ENCODE measurements at regions not wholly inside any gene's neighbourhood (a gene's known extent, or its start where the extent isn't known, plus 50 kb on each side); places are given as distances from the start of the nearest gene placed in this dataset.
A peak's percentile ranks its signal among the peaks of the same experiment; 100 is the strongest.
"Not testable (repeated sequence)": the region's sequence is repeated elsewhere in the genome, so short reads cannot be mapped to it uniquely, and the experiment has no call there.

GRCh38 chr4:174183259-174183658 is 100.2 kb downstream of the FBXO8 start:
- DNase-seq, result no peak

- no peak for DNase-seq
Observed at GRCh38 chr4:174181827-174182226, 101.6 kb downstream of the FBXO8 start.

DNA sequence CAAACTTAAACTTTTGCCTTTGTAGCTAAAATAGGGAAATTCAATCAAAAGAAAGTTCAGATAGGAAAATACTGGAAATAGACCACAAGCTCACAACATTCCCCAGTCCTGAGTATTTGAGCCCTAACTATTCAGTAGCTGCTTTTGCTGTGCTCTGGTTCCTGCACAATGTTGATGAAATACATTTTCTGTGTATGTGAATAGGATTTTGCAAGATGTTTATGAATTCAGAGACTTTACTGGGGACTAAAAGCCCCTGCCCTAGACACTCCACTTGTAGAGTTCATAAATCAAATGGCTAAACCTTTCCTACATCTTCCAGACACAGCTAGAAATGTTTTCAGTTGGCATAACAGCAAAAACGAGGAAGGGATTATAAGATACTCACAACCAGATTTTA is 105.9 kb downstream of the FBXO8 start:
- DNase-seq, result no peak

GRCh38 chr4:174175836-174176235 is 107.6 kb downstream of the FBXO8 start:
- not testable (repeated sequence) for DNase-seq

- no peak for DNase-seq
Observed at GRCh38 chr4:174173360-174173759, 110.1 kb downstream of the FBXO8 start.

DNA sequence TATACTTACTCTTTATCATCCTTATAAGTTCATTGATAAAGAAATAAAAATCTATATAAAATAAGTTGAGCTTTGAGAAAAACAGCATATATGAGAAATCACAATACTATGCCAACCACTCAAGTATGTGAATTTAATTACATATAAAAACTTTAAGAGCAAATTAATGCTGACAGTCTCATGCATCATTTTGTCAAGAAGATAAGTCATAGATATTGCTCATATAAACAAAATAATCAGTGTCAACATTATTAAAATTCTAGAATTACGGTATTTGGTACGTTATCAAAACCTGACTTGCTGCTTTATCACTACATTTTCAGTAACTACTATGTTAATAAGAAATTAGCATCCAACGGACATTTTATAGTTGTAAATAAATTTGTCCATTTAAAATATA is 111.2 kb downstream of the FBXO8 start:
- DNase-seq, result no peak

DNA sequence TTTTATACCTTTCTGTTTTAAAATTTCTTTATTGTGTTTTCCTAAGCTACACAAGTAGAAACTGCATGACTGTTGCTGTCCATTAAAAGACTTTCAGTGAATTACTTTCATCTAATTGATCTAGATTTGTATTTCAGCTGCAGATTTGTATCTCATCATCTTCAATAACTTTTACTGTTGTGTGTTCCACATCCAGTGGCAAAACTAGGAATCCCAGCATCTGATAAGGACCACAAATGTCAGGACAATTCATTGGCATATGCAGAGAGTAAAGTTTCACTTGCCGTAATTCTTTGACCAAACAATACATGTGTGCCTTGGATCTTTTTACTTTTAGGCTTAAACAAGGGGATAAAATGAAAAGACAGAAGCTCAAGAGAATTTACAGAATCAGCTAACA is 112.6 kb downstream of the FBXO8 start:
- DNase-seq, result no peak

GRCh38 chr4:174170091-174170490 is 113.4 kb downstream of the FBXO8 start:
- DNase-seq, result no peak

DNA sequence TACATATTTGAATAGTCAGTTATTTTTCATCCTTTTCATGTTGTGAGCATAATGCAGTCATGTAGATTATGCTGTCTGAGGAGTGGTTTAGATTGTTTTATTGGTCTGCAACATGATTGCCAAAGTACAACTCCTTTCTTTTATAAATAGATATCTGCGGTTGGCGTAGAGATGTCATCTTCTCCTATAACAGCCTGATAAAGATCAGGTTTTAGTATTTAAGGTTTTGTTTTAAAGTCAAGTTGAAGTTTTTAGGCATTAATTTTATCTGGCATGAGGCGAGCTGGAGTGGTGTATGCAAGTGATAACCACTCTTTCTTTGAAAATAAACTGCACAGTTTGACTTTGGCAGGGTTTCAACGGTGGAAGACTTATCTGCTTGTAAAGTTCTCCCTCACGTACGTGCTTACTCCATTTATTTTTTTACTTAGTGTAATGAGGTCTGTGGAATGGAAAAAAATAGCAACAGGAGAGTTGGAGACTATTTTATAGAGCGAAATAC is 126.3 kb downstream of the FBXO8 start:
- no peak for DNase-seq

- DNase-seq, result peak; percentile 66
Observed at GRCh38 chr4:174156239-174156826, 127.1 kb downstream of the FBXO8 start.

- DNase-seq, result no peak
Observed at GRCh38 chr4:174154215-174154854, 129.1 kb downstream of the FBXO8 start.

- no peak for DNase-seq
Observed at GRCh38 chr4:174152717-174153466, 130.6 kb downstream of the FBXO8 start.

- no peak for DNase-seq
Observed at GRCh38 chr4:174147863-174148262, 135.6 kb downstream of the FBXO8 start.

DNA sequence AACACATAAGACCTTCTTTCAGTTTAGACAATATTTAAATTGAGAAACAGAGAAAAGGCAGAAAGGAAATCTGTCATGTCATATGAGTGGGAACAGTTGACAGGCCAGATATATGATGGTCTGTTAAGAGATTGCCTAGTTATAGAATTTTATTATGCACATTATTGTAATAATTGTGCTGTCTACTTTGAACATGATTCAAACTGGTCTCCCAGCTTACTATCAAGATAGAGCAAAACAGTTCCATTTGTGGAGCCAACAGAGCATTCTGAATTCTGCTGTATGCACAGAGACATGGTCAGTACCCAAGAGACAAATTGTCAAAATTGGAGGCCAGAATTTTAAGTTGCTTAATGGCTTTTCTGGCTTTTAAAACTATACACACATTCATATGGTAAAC is 139.4 kb downstream of the FBXO8 start:
- DNase-seq, result no peak

DNA sequence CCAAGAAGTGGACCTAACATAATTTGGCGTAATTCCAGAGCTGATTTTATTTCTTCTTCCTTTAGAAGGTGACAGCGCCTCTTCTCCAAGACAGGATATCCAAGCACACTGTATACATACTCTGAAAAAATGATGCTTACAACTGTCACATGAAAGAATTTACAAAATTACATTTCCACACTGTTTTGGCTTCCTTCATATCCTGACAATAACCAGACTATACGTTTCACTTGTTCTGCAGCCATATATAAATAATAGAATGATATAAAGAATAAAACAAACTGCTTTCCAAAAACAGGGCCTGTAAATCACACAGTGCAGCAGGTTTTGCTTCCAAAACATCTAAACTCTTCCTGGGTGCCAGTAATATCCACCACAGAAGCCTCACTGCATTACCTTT is 141.6 kb downstream of the FBXO8 start:
- DNase-seq, result no peak

GRCh38 chr4:174138616-174139015 is 144.9 kb downstream of the FBXO8 start:
- DNase-seq, result no peak

GRCh38 chr4:174137698-174138097 is 145.8 kb downstream of the FBXO8 start:
- DNase-seq, result no peak

- DNase-seq, result no peak
Observed at GRCh38 chr4:174135936-174136406, 147.5 kb downstream of the FBXO8 start.

GRCh38 chr4:174135530-174135929 is 147.9 kb downstream of the FBXO8 start:
- no peak for DNase-seq

- no peak for DNase-seq
Observed at GRCh38 chr4:174134361-174134760, 149.1 kb downstream of the FBXO8 start.

GRCh38 chr4:174133551-174133950 is 149.9 kb downstream of the FBXO8 start:
- DNase-seq, result no peak

DNA sequence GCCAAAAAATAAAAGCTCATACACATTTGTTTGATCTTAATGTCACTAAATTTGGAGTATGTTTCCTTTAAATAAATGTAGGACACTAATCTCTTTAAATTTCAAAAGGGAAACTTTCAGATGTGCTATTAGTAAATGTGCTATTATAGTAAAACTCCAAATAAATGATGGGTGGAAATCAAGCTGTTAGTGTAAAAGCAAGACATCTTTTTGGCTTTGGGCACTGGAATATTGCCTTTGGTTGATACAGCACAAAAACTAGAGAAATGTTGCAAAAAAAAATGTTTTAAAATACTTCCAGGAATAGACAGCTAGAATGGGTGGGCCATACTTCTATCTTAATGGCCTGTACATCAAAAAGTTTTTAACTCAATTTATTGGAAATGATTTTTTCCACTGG is 151.6 kb downstream of the FBXO8 start:
- DNase-seq, result no peak

DNA sequence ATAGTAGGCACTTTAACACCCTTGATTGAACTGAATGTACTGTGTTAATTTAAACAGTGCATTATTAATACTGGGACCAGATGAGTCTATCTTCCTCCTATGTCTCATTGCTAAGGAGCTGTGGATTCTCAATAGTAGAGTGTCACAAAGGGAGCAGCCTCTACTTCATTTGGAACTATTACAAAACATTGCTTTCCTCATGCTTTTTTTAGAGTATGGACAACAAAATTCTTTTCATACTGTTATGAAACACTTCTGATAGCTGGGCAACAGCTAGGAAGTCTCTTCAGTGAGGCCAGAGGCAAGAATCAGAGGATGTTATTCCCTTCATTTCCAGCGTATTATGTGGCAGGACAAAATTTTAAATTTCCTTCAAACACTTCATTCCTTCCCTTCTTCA is 160.8 kb downstream of the FBXO8 start:
- DNase-seq, result no peak
